Eye (tissue), 1 donor: ENCODE measurements at regions not wholly inside any gene's neighbourhood (a gene's known extent, or its start where the extent isn't known, plus 50 kb on each side); places are given as distances from the start of the nearest gene placed in this dataset.

ENCODE experiments used
- DNase-seq: peaks from one replicate; pipeline ENCODE4 v3.0.0-alpha.2; 2015

GRCh38 chr10:91149550-91149949 lies 70.9 kb upstream of the PCGF5 start:
- no peak for DNase-seq

GRCh38 chr10:91150631-91151030 lies 69.8 kb upstream of the PCGF5 start:
- no peak for DNase-seq

- no peak for DNase-seq
Measured at GRCh38 chr10:91153508-91153907, 67.0 kb upstream of the PCGF5 start.

- DNase-seq = no peak
Measured at GRCh38 chr10:91154842-91155241, 65.6 kb upstream of the PCGF5 start.

- DNase-seq = no peak
Measured at GRCh38 chr10:91156196-91156595, 64.3 kb upstream of the PCGF5 start.

- peak; percentile 5 for DNase-seq
Measured at GRCh38 chr10:91159254-91159783, 61.1 kb upstream of the PCGF5 start.

- DNase-seq = no peak
Measured at GRCh38 chr10:91162050-91162494, 58.4 kb upstream of the PCGF5 start.

- DNase-seq = peak; percentile 87
Measured at GRCh38 chr10:91162495-91163268, 57.8 kb upstream of the PCGF5 start.

- DNase-seq = peak; percentile 88
Measured at GRCh38 chr10:91163269-91163868, 57.1 kb upstream of the PCGF5 start.

- peak; percentile 70 for DNase-seq
Measured at GRCh38 chr10:91163869-91164474, 56.5 kb upstream of the PCGF5 start.

GRCh38 chr10:91164520-91165065 lies 55.9 kb upstream of the PCGF5 start:
- peak; percentile 38 for DNase-seq

- no peak for DNase-seq
Measured at GRCh38 chr10:91167406-91167805, 53.1 kb upstream of the PCGF5 start.

- no peak for DNase-seq
Measured at GRCh38 chr10:91170418-91170817, 50.0 kb upstream of the PCGF5 start.
